Neuronal stem cell (in vitro differentiated cells): ENCODE measurements at regions not wholly inside any gene's neighbourhood (a gene's known extent, or its start where the extent isn't known, plus 50 kb on each side); places are given as distances from the start of the nearest gene placed in this dataset.

Experiments
- DNase-seq: peaks from one replicate; pipeline ENCODE4 v3.0.0-alpha.2; 2013; ENCODE audit warnings: low spot score
- H2AFZ ChIP-seq: one replicate; pipeline ENCODE4 v1.6.1; 2013; ENCODE audit warnings: mild to moderate bottlenecking, low read length, inconsistent platforms
- H2AK5ac ChIP-seq: 2 replicates; pipeline ENCODE4 v1.6.1; 2013; ENCODE audit warnings: low read depth, mild to moderate bottlenecking, inconsistent platforms, low read length, moderate library complexity, mixed read lengths
- H2BK120ac ChIP-seq: 2 replicates; pipeline ENCODE4 v1.6.1; 2013; ENCODE audit warnings: low read depth, mild to moderate bottlenecking, inconsistent platforms, low read length, moderate library complexity, mixed read lengths
- H2BK12ac ChIP-seq: one replicate; pipeline ENCODE4 v1.6.1; 2013; ENCODE audit warnings: low read length, inconsistent platforms
- H2BK15ac ChIP-seq: 2 replicates; pipeline ENCODE4 v1.6.1; 2013; ENCODE audit warnings: mild to moderate bottlenecking, low read length, inconsistent platforms, mixed read lengths
- H2BK5ac ChIP-seq: one replicate; pipeline ENCODE4 v1.6.1; 2013; ENCODE audit warnings: inconsistent platforms, mild to moderate bottlenecking, low read length, moderate library complexity
- H3K14ac ChIP-seq: one replicate; pipeline ENCODE4 v1.6.1; 2013; ENCODE audit warnings: low read length, inconsistent platforms
- H3K18ac ChIP-seq: 2 replicates; pipeline ENCODE4 v1.6.1; 2013; ENCODE audit warnings: low read length, inconsistent platforms
- H3K23ac ChIP-seq: 2 replicates; pipeline ENCODE4 v1.6.1; 2013; ENCODE audit warnings: low read depth, mild to moderate bottlenecking, mixed read lengths, low read length, inconsistent platforms; ENCODE audit not compliant: poor library complexity
- H3K27ac ChIP-seq: replicated peaks from 3 replicates; pipeline ENCODE4 v1.5.1; 2013; ENCODE audit warnings: low read length, inconsistent platforms
- H3K27me3 ChIP-seq, 3 experiments: 2 replicates each; pipeline ENCODE4 v1.6.1; 2013; ENCODE audit warnings: low read length in 3 of 3, mild to moderate bottlenecking in 2 of 3, inconsistent platforms in 1 of 3, low read depth in 1 of 3, mixed read lengths in 1 of 3, moderate library complexity in 1 of 3; ENCODE audit not compliant: control insufficient read depth in 3 of 3, insufficient read depth in 3 of 3
- H3K36me3 ChIP-seq, 2 donors: replicated peaks in 1 of 2; 2 replicates each; pipeline ENCODE4 v1.6.1; 2013; ENCODE audit warnings: low read length in 2 of 2; ENCODE audit not compliant: control insufficient read depth in 2 of 2, insufficient read depth in 2 of 2
- H3K4ac ChIP-seq: 2 replicates; pipeline ENCODE4 v1.6.1; 2013; ENCODE audit warnings: inconsistent platforms, mild to moderate bottlenecking, low read length, moderate library complexity
- H3K4me1 ChIP-seq, 2 donors: 1 replicate in 1 of 2; 2 replicates in 1 of 2; pipeline ENCODE4 v1.6.1; 2013; ENCODE audit warnings: low read length in 2 of 2, low read depth in 1 of 2; ENCODE audit not compliant: control insufficient read depth in 2 of 2, insufficient read depth in 1 of 2
- H3K4me2 ChIP-seq: one replicate; pipeline ENCODE4 v1.6.1; 2013; ENCODE audit warnings: mild to moderate bottlenecking, low read length, inconsistent platforms; ENCODE audit not compliant: insufficient read depth, poor library complexity, severe bottlenecking
- H3K4me3 ChIP-seq, 2 donors: 2 replicates each; pipeline ENCODE4 v1.5.1; 2013; ENCODE audit warnings: low read length in 2 of 2, mild to moderate bottlenecking in 2 of 2, inconsistent platforms in 1 of 2, moderate library complexity in 1 of 2
- H3K79me1 ChIP-seq: one replicate; pipeline ENCODE4 v1.6.1; 2013; ENCODE audit warnings: low read depth, mild to moderate bottlenecking, inconsistent platforms, low read length, moderate library complexity
- H3K9ac ChIP-seq: one replicate; pipeline ENCODE4 v1.6.1; 2013; ENCODE audit warnings: mild to moderate bottlenecking, low read depth, low read length, inconsistent platforms; ENCODE audit not compliant: poor library complexity
- H3K9me3 ChIP-seq, 2 donors: replicated peaks in 1 of 2; 2 replicates each; pipeline versions ENCODE3 to v1.6.1; 2013; ENCODE audit warnings: low read length in 2 of 2, mild to moderate bottlenecking in 2 of 2, inconsistent platforms in 1 of 2, low read depth in 1 of 2, mixed read lengths in 1 of 2, moderate library complexity in 1 of 2; ENCODE audit not compliant: control insufficient read depth in 2 of 2, insufficient read depth in 1 of 2
- H4K8ac ChIP-seq: one replicate; pipeline ENCODE4 v1.6.1; 2013; ENCODE audit warnings: low read depth, mild to moderate bottlenecking, inconsistent platforms, low read length, moderate library complexity
- H4K91ac ChIP-seq: one replicate; pipeline ENCODE4 v1.6.1; 2013; ENCODE audit warnings: low read length, low read depth, mild to moderate bottlenecking, inconsistent platforms; ENCODE audit not compliant: poor library complexity
- WGBS, 2 donors: extraction: QIAGEN DNeasy Blood & Tissue Kit; methylation state at CpG; one replicate each; pipeline ENCODE4 v1.1.7; 2013; ENCODE audit warnings: missing lambda C conversion rate in 2 of 2, mixed read lengths in 1 of 2; ENCODE audit not compliant: insufficient read length in 2 of 2, insufficient replicate concordance in 1 of 2; ENCODE audit errors: extremely low coverage in 2 of 2; 5-methylcytosine and 5-hydroxymethylcytosine counted together

GRCh38 chr13:85588359-85588758, 210.9 kb downstream of the SLITRK6 start:
- Histone ChIP-seq H3K4me3 (no peak overlapping the region), H3K18ac (no peak overlapping the region), H2BK5ac (no peak overlapping the region), H3K4me1 (no peaks in the 10 kb centered on the region), H4K8ac (no peak overlapping the region), H3K4me2 (no peak overlapping the region), H2BK12ac (no peak overlapping the region), H2BK120ac (no peak overlapping the region), H3K9ac (no peak overlapping the region), H3K27me3 (no peaks in the 10 kb centered on the region), H3K27ac (no peak overlapping the region), H2AK5ac (no peak overlapping the region), H3K9me3 (no peaks in the 10 kb centered on the region), H3K14ac (no peak overlapping the region), H3K23ac (no peak overlapping the region), H4K91ac (no peak overlapping the region), H3K79me1 (no peaks in the 10 kb centered on the region), H3K36me3 (no peaks in the 10 kb centered on the region), H2AFZ (no peak overlapping the region), H2BK15ac (no peak overlapping the region), H3K4ac (no peak overlapping the region)
- no peak for DNase-seq
- WGBS, 2 donors, result no CpG with 5 or more reads among the region's 3 CpGs

GRCh38 chr13:85586856-85587255, 212.4 kb downstream of the SLITRK6 start:
- H4K8ac ChIP-seq, result no peak overlapping the region
- H3K9me3 ChIP-seq, result no peaks in the 10 kb centered on the region
- no peak overlapping the region for H3K27ac ChIP-seq
- no peak overlapping the region for H3K23ac ChIP-seq
- no peak overlapping the region for H3K9ac ChIP-seq
- no peak overlapping the region for H3K4ac ChIP-seq
- no peak overlapping the region for H2BK12ac ChIP-seq
- no peak overlapping the region for H3K14ac ChIP-seq
- H2BK120ac ChIP-seq, result no peak overlapping the region
- no peak overlapping the region for H4K91ac ChIP-seq
- H2BK5ac ChIP-seq, result no peak overlapping the region
- DNase-seq, result no peak
- H2AFZ ChIP-seq, result no peak overlapping the region
- H3K4me3 ChIP-seq, result no peak overlapping the region
- H3K27me3 ChIP-seq, result no peaks in the 10 kb centered on the region
- H3K18ac ChIP-seq, result no peak overlapping the region
- no peak overlapping the region for H3K4me2 ChIP-seq
- no peak overlapping the region for H2BK15ac ChIP-seq
- no peaks in the 10 kb centered on the region for H3K79me1 ChIP-seq
- no peak overlapping the region for H2AK5ac ChIP-seq
- no peaks in the 10 kb centered on the region for H3K36me3 ChIP-seq
- no peaks in the 10 kb centered on the region for H3K4me1 ChIP-seq

- Histone ChIP-seq H3K14ac (no peak overlapping the region), H2BK15ac (no peak overlapping the region), H3K23ac (no peak overlapping the region), H2BK12ac (no peak overlapping the region), H2AFZ (peak overlapping the region; percentile 35), H3K4me1 (no peaks in the 10 kb centered on the region), H2BK120ac (no peak overlapping the region), H2BK5ac (no peak overlapping the region), H3K18ac (no peak overlapping the region), H3K4ac (no peak overlapping the region), H3K4me3 (no peak overlapping the region), H3K4me2 (no peak overlapping the region), H3K27me3 (no peaks in the 10 kb centered on the region), H4K91ac (no peak overlapping the region), H4K8ac (no peak overlapping the region), H2AK5ac (no peak overlapping the region), H3K79me1 (no peaks in the 10 kb centered on the region), H3K9ac (no peak overlapping the region), H3K27ac (no peak overlapping the region), H3K9me3 (no peaks in the 10 kb centered on the region), H3K36me3 (no peaks in the 10 kb centered on the region)
- DNase-seq, result no peak
- WGBS, 2 donors, result no CpG with 5 or more reads among the region's 1 CpG
Observed at GRCh38 chr13:85586422-85586831, 212.8 kb downstream of the SLITRK6 start.

- no CpG with 5 or more reads among the region's 1 CpG for WGBS, 2 donors
- Histone ChIP-seq H4K91ac (no peak overlapping the region), H3K18ac (no peak overlapping the region), H3K9me3 (no peaks in the 10 kb centered on the region), H2BK5ac (no peak overlapping the region), H3K4me2 (no peak overlapping the region), H2AFZ (no peak overlapping the region), H3K36me3 (no peaks in the 10 kb centered on the region), H4K8ac (no peak overlapping the region), H3K23ac (no peak overlapping the region), H3K4ac (no peak overlapping the region), H2AK5ac (no peak overlapping the region), H3K9ac (no peak overlapping the region), H2BK120ac (no peak overlapping the region), H3K79me1 (no peaks in the 10 kb centered on the region), H3K4me3 (no peak overlapping the region), H3K27ac (no peak overlapping the region), H2BK12ac (no peak overlapping the region), H3K27me3 (no peaks in the 10 kb centered on the region), H3K14ac (no peak overlapping the region), H2BK15ac (no peak overlapping the region), H3K4me1 (no peaks in the 10 kb centered on the region)
- DNase-seq, result no peak
Observed at GRCh38 chr13:85582890-85583289, 216.3 kb downstream of the SLITRK6 start.
